Fibroblast of the aortic adventitia (primary cell): ENCODE measurements at regions not wholly inside any gene's neighbourhood (a gene's known extent, or its start where the extent isn't known, plus 50 kb on each side); places are given as distances from the start of the nearest gene placed in this dataset.

Experiments
- DNase-seq: peaks from one replicate; pipeline ENCODE4 v3.0.0-alpha.2; 2010; ENCODE audit warnings: low read depth
- H3K4me3 ChIP-seq: 2 replicates; pipeline ENCODE4 v1.5.1; 2011; ENCODE audit warnings: low read depth, mild to moderate bottlenecking, control low read depth, low read length, moderate library complexity
- TF ChIP-seq, protein P1 (sequence below): IDR thresholded peaks from 2 replicates; pipeline ENCODE4 v1.5.1; 2011; ENCODE audit warnings: mild to moderate bottlenecking, low read length, control low read depth, inconsistent platforms; ENCODE audit not compliant: insufficient read depth

DNA sequence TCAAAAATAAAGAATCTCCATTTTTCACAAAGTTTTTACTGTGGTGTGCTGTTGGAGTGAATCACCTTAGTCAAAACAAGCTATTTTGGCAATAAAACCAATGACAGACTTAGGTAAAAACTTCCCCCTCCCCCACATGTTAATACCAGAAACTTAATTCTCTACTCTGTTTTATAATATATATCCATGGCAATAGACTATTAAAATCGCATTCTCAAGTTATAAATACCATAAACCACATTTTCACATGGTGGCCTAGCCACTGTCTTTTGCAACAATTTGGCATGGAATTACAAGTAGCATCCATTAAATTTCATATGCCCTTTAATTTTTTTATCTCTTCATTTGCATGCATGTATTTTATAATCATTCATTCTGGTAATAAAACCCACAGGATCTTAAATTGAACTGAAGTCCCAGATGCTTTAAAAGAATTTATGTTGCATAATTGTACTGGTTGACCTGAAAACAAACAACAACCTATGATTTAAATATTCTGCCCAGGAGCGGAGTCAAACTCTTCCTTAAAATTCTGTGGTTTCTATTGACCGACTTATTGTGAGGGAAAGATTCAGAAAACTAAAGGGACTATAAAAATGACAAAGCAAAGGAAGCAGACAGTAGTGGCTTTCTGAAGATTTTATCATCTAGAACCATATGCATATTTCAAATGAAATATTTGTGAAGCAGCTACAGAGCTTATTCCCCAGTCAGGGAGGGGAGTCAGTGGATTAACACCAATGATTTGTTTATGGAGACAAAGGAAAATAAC lies 229.0 kb upstream of the TBL1XR1 start:
- TF ChIP-seq, protein P1, sequence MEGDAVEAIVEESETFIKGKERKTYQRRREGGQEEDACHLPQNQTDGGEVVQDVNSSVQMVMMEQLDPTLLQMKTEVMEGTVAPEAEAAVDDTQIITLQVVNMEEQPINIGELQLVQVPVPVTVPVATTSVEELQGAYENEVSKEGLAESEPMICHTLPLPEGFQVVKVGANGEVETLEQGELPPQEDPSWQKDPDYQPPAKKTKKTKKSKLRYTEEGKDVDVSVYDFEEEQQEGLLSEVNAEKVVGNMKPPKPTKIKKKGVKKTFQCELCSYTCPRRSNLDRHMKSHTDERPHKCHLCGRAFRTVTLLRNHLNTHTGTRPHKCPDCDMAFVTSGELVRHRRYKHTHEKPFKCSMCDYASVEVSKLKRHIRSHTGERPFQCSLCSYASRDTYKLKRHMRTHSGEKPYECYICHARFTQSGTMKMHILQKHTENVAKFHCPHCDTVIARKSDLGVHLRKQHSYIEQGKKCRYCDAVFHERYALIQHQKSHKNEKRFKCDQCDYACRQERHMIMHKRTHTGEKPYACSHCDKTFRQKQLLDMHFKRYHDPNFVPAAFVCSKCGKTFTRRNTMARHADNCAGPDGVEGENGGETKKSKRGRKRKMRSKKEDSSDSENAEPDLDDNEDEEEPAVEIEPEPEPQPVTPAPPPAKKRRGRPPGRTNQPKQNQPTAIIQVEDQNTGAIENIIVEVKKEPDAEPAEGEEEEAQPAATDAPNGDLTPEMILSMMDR, result no peak
- DNase-seq, result no peak
- H3K4me3 ChIP-seq, result no peak overlapping the region

DNA sequence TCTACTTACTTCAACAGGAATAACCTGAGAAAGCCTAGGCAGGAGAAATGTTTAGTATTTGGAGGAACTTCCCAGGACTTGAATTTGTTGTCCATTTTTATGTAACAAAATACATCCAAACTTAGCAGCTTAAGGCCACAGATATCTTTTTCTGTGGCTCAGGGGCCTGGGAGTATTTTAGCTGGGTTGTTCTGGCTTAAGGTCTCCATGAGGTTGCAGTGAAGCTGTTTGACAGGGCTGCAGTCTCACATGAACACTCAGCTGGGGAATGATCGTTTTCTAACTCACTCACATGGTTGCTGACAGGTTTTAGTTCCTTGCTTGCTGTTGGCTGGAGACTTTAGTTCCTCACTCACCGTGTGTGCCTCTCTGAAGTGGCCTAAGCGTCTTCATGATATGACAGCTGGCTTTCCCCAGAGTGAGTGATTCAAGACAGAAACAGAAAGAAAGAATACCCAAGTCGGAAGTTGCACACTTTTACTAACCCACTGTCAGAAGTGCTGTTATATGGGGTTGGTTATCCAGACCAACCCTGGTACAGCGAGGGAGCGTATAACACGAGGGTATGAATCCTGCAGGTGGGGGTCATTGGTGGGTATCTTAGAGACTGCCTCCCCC lies 229.7 kb upstream of the TBL1XR1 start:
- TF ChIP-seq, protein P1, result no peak
- no peak for DNase-seq
- no peak overlapping the region for H3K4me3 ChIP-seq

DNA sequence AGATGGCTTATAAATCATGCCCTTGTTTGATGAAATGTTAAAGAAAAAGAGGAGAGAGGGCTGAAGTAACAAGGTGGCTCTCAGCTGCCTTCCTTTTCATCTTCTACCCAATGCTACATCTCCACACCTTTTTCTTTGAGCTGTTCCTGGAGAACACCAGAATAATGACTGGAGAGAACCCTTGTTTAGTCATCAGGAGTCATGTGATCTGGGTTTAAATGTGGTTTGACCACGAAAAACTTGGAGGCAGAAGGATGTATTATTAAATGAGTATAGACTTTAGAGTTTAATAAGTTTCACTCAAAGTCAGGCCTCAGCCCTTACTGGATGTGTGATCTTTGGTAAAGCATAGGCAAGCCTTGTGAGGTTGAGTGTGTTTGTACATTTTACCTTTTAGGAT lies 230.3 kb upstream of the TBL1XR1 start:
- no peak overlapping the region for H3K4me3 ChIP-seq
- TF ChIP-seq, protein P1, result no peak
- DNase-seq, result peak; percentile 51

DNA sequence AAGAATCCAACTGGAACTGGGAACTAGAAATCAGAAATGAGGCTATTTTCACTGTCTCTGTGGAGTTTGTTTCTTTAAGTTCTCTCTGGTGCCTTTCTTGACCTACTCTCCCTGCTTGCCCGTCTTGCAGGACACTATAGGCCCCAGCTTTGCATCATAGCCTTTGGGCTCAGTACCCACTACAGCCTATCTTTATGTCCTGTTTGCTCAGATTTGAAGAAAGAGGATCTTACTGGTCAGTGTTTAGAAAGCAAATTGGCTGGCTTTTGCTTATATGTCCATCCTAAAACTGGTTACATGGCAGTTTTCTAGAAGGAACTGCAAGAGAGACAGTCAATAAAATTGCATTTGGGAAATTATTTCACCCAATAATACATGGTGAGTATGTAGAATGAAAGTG lies 231.8 kb upstream of the TBL1XR1 start:
- TF ChIP-seq, protein P1, result no peak
- H3K4me3 ChIP-seq, result no peak overlapping the region

DNA sequence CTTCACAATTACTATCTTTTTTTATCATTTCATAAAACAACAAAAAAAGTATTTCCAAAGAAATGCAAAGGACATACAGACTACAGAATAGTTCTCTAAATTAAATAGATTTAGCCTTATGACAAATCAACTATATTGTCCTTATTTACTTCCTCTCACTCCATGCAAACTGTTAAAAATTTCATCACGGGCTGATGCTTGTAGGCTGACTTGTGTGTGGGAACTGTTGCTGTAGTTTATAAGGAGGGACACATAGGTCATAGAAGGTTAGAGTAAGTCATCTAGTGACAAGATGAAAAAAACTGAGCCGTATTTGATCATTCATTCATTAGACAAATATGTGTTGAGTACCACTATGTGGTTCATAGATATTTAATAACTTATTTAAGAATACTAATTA lies 232.5 kb upstream of the TBL1XR1 start:
- DNase-seq, result no peak
- TF ChIP-seq, protein P1, result no peak
- no peak overlapping the region for H3K4me3 ChIP-seq

More for the DNA sequence above, 231.8 kb upstream of the TBL1XR1 start:
- DNase-seq, result no peak

DNA sequence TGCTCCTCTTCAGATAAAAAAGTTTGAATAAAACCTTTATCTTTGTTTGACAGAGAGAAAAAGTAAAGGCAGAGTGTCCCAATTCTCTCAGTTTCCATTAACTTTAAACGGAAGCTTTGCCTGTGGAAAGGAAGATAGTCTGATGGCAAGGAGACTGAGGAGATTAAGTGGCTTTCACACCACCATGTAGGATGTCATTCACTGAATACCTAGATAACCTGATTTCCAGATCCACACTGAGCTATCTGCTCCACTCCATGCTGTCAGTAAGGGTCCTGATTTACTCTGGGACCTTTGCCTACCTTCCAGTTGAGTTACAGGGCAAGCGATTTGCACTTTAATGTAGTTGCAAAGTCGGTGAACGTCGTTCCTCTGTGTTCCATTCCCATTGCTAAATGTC lies 233.4 kb upstream of the TBL1XR1 start:
- TF ChIP-seq, protein P1, result no peak
- no peak overlapping the region for H3K4me3 ChIP-seq
- DNase-seq, result no peak
